Panc1 (cell line): ENCODE measurements at regions not wholly inside any gene's neighbourhood (a gene's known extent, or its start where the extent isn't known, plus 50 kb on each side); places are given as distances from the start of the nearest gene placed in this dataset.

Experiments
- ATAC-seq: fragments of 200-7000 bp; cut with Tn5 transposase; 2 replicates; pipeline ENCODE4 v1.9.1; 2020; ENCODE audit warnings: mild to moderate bottlenecking, moderate library complexity
- BruUV-seq: library from RNA; stranded (reverse); fragments of 400-500 nt; replicated peaks from 2 replicates; lab custom pipeline; 2021; lab: Mats Ljungman, UMichigan
- CTCF ChIA-PET: fragments of 300-600 bp; sonication (Branson Sonifier 250); formaldehyde crosslinking; loops from one replicate; lab custom pipeline; 2022; ENCODE audit warnings: antibody characterized with exemption; lab: Charles Lee
- POLR2A ChIA-PET: fragments of 300-600 bp; sonication (Branson Sonifier 250); formaldehyde crosslinking; loops from one replicate; lab custom pipeline; 2022; ENCODE audit warnings: antibody characterized with exemption; lab: Charles Lee
- DNase-seq: peaks from one replicate; pipeline ENCODE4 v3.0.0-alpha.2; 2010; ENCODE audit warnings: low read depth, low spot score
- H3K27ac ChIP-seq: 2 replicates; pipeline ENCODE4 v1.5.1; 2011; ENCODE audit warnings: mild to moderate bottlenecking, low read length, inconsistent platforms
- H3K27me3 ChIP-seq: fragments of 200-500 bp; sonication (Bioruptor generic); 2 replicates; pipeline ENCODE4 v1.6.0; 2014; ENCODE audit warnings: low read length, inconsistent platforms; ENCODE audit not compliant: control insufficient read depth, insufficient read depth
- H3K36me3 ChIP-seq: fragments of 200-500 bp; sonication (Bioruptor generic); 2 replicates; pipeline ENCODE4 v1.5.1; 2014; ENCODE audit warnings: inconsistent platforms, mild to moderate bottlenecking, low read length, moderate library complexity; ENCODE audit not compliant: control insufficient read depth, insufficient read depth
- H3K4me1 ChIP-seq: 2 replicates; pipeline ENCODE4 v1.5.1; 2011; ENCODE audit warnings: inconsistent platforms, mild to moderate bottlenecking, low read length, moderate library complexity; ENCODE audit not compliant: control insufficient read depth, insufficient read depth
- H3K4me3 ChIP-seq, 2 experiments: 2 replicates each; pipeline ENCODE4 v1.5.1; 2011 to 2012; ENCODE audit warnings: low read depth in 2 of 2, low read length in 2 of 2, mild to moderate bottlenecking in 2 of 2, inconsistent platforms in 1 of 2, moderate library complexity in 1 of 2
- H3K9me3 ChIP-seq: fragments of 200-500 bp; sonication (Bioruptor generic); 2 replicates; pipeline ENCODE4 v1.5.1; 2014; ENCODE audit warnings: low read depth, mild to moderate bottlenecking, inconsistent platforms, low read length, moderate library complexity; ENCODE audit not compliant: control insufficient read depth, insufficient read depth
- POLR2AphosphoS5 ChIP-seq: IDR thresholded peaks from 2 replicates; pipeline ENCODE4 v1.6.1; 2012; ENCODE audit warnings: mild to moderate bottlenecking, low read depth, low read length, moderate library complexity
- REST ChIP-seq, 2 experiments: IDR thresholded peaks; 2 replicates each; pipeline ENCODE4 v1.6.1; 2011 to 2012; ENCODE audit warnings: low read depth in 2 of 2, control low read depth in 1 of 2, low read length in 1 of 2, mild to moderate bottlenecking in 1 of 2, moderate library complexity in 1 of 2; ENCODE audit not compliant: insufficient read depth in 1 of 2
- SIN3A ChIP-seq: IDR thresholded peaks from 2 replicates; pipeline ENCODE4 v1.6.1; 2012; ENCODE audit warnings: low read depth, mild to moderate bottlenecking, low read length, moderate library complexity, borderline replicate concordance; ENCODE audit not compliant: insufficient read depth
- TCF7L2 ChIP-seq: IDR thresholded peaks from 2 replicates; pipeline ENCODE4 v1.6.1; 2011; ENCODE audit warnings: mild to moderate bottlenecking, low read depth, low read length, inconsistent platforms
- in situ Hi-C: cut with HindIII; loops from 2 replicates; pipeline ENCODE4 v1.10.0; 2016; ENCODE audit warnings: low sequenced_read_pairs, low pct_unique_long_range_greater_than_20kb
- intact Hi-C: fragments of 100-400 bp; cut with micrococcal nuclease; formaldehyde crosslinking; loops from one replicate; pipeline ENCODE4 v1.10.0; 2022; ENCODE audit not compliant: unreplicated experiment
- TF ChIP-seq, protein P1 (sequence below): fragments of 450-650 bp; IDR thresholded peaks from 2 replicates; pipeline ENCODE4 v1.5.1; 2017; ENCODE audit warnings: mild to moderate bottlenecking

DNA sequence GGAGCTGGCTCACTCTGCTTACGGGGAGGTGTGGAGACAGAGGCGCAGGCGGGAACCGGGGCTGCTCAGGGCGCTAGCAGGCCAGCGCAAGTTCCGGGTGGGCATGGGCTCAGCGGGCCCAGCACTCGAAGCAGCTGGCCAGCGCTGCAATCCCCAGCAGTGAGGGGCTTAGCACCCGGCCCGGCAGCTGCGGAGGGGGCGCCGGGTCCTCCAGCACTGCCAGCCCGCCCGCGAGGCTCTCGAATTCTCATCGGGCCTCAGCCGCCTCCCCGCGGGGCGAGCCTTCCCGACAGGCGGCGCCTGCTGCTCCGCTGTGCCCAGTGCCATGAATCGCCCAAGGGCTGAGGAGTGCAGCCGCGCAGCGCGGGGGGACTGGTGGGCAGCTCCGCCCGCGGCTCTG, 78.6 kb upstream of the MITF start:
- BruUV-seq, result no TSS peak
- no peak for TF ChIP-seq SIN3A
- TF ChIP-seq POLR2AphosphoS5, result no peak
- TF ChIP-seq REST (IDR thresholded peaks at IDR 0.05; ENCODE audit: insufficient read depth in 1 of 2, low read depth in 2 of 2, low read length in 1 of 2), result no peak
- TF ChIP-seq, protein P1, sequence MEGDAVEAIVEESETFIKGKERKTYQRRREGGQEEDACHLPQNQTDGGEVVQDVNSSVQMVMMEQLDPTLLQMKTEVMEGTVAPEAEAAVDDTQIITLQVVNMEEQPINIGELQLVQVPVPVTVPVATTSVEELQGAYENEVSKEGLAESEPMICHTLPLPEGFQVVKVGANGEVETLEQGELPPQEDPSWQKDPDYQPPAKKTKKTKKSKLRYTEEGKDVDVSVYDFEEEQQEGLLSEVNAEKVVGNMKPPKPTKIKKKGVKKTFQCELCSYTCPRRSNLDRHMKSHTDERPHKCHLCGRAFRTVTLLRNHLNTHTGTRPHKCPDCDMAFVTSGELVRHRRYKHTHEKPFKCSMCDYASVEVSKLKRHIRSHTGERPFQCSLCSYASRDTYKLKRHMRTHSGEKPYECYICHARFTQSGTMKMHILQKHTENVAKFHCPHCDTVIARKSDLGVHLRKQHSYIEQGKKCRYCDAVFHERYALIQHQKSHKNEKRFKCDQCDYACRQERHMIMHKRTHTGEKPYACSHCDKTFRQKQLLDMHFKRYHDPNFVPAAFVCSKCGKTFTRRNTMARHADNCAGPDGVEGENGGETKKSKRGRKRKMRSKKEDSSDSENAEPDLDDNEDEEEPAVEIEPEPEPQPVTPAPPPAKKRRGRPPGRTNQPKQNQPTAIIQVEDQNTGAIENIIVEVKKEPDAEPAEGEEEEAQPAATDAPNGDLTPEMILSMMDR, result no peak
- TF ChIP-seq TCF7L2, result no peak
- ChIA-PET CTCF (no interaction called here), POLR2A (no interaction called here)
- Histone ChIP-seq H3K36me3 (no peaks in the 10 kb centered on the region), H3K27ac (no peak overlapping the region), H3K9me3 (no peaks in the 10 kb centered on the region), H3K4me3 (no peak overlapping the region), H3K4me1 (peaks cover 3% of the 10 kb centered on the region; the same call in 1 of the 2 replicates), H3K27me3 (no peaks in the 10 kb centered on the region)
- DNase-seq (no peak), ATAC-seq (no peak)
- intact Hi-C loops, result no loop called here
- in situ Hi-C loops, result no loop called here

DNA sequence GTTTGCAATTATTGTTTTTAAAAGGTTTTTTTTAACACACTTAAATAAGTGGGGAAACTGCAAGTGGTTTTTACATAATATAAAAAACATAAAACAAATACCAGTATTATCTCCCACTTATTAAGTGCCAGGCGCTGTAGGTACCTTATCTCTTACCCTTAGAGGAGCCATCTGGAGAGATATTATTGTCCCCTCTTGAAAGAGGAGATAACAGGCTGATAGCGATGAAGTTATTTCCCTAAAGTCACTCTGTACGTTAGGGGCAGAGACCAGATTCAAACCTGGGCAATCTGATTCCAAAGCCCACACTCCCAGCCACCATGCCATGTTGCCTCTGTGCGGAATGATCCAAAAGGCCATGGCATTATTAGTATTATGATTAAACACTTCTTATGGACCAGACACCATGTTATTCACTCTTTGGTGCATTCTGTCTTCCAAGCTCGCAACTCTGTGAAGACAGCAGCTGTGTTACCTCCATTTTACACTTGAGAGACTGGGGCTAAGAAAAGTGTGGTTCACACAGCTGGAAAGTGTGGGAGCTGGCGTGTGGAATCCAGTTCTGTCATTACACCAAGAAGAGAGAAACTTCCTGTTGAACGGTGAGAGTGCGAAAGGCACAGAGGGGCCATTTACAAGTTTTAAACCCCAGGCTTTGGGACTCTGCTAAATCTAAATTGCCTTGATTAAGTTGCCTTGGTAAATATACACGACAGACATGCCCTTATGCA, 79.9 kb upstream of the MITF start:
- DNase-seq, result no peak
- in situ Hi-C loops (no loop called here), intact Hi-C loops (no loop called here)
- no peak for ATAC-seq
- CTCF ChIA-PET, result no interaction called here
- Histone ChIP-seq H3K9me3 (no peaks in the 10 kb centered on the region), H3K27me3 (no peaks in the 10 kb centered on the region), H3K4me1 (no peaks in the 10 kb centered on the region), H3K27ac (no peak overlapping the region), H3K36me3 (no peaks in the 10 kb centered on the region), H3K4me3 (no peak overlapping the region)
- no TSS peak for BruUV-seq
- TF ChIP-seq POLR2AphosphoS5, result no peak
- TF ChIP-seq, protein P1, result no peak
- TF ChIP-seq TCF7L2, result no peak
- no peak for TF ChIP-seq SIN3A
- TF ChIP-seq REST (IDR thresholded peaks at IDR 0.05; ENCODE audit: insufficient read depth in 1 of 2, low read depth in 2 of 2, low read length in 1 of 2), result no peak
- POLR2A ChIA-PET, result no interaction called here
